IMR-90 (cell line): ENCODE measurements at regions not wholly inside any gene's neighbourhood (a gene's known extent, or its start where the extent isn't known, plus 50 kb on each side); places are given as distances from the start of the nearest gene placed in this dataset.

ENCODE experiments used
- ATAC-seq: fragments of 200-7000 bp; cut with Tn5 transposase; 2 replicates; pipeline ENCODE4 v1.9.1; 2020; ENCODE audit warnings: low read depth, mild to moderate bottlenecking, moderate library complexity
- BruUV-seq: library from RNA; stranded (reverse); fragments of 400-500 nt; replicated peaks from 2 replicates; lab custom pipeline; 2021; lab: Mats Ljungman, UMichigan
- CTCF ChIA-PET: fragments of 300-600 bp; formaldehyde crosslinking; extraction: SDS; loops from one replicate; lab custom pipeline; 2021; ENCODE audit warnings: antibody characterized with exemption; lab: Yijun Ruan, JAX
- POLR2A ChIA-PET: fragments of 300-600 bp; sonication (Branson Sonifier 250); formaldehyde crosslinking; loops from one replicate; lab custom pipeline; 2022; ENCODE audit warnings: antibody characterized with exemption; ENCODE audit not compliant: unreplicated experiment; lab: Charles Lee
- DNase-seq: peaks from one replicate; pipeline ENCODE4 v3.0.0; 2013
- H2AFZ ChIP-seq: replicated peaks from 2 replicates; pipeline ENCODE3; 2013; ENCODE audit warnings: low read length, mild to moderate bottlenecking; ENCODE audit not compliant: poor library complexity
- H2AK5ac ChIP-seq: 2 replicates; pipeline ENCODE4 v1.6.1; 2013; ENCODE audit warnings: low read depth, low read length, inconsistent platforms
- H2AK9ac ChIP-seq: replicated peaks from 2 replicates; pipeline ENCODE3; 2013; ENCODE audit warnings: mild to moderate bottlenecking, low read depth, low read length, moderate library complexity; ENCODE audit not compliant: poor library complexity
- H2BK120ac ChIP-seq: 2 replicates; pipeline ENCODE4 v1.6.1; 2013; ENCODE audit warnings: low read depth, low read length, inconsistent platforms
- H2BK15ac ChIP-seq: 3 replicates; pipeline ENCODE4 v1.6.1; 2013; ENCODE audit warnings: low read depth, low read length, inconsistent platforms
- H2BK20ac ChIP-seq: 2 replicates; pipeline ENCODE4 v1.6.1; 2013; ENCODE audit warnings: low read depth, mild to moderate bottlenecking, inconsistent platforms, low read length, moderate library complexity
- H2BK5ac ChIP-seq: 2 replicates; pipeline ENCODE4 v1.6.1; 2013; ENCODE audit warnings: mild to moderate bottlenecking, low read depth, low read length, inconsistent platforms; ENCODE audit not compliant: poor library complexity, severe bottlenecking
- H3K14ac ChIP-seq: replicated peaks from 2 replicates; pipeline ENCODE4 v1.6.1; 2013; ENCODE audit warnings: low read depth, low read length, inconsistent platforms
- H3K18ac ChIP-seq: 2 replicates; pipeline ENCODE4 v1.6.1; 2013; ENCODE audit warnings: low read depth, low read length, control low read depth
- H3K23ac ChIP-seq: 2 replicates; pipeline ENCODE4 v1.6.1; 2013; ENCODE audit warnings: low read depth, low read length, inconsistent platforms
- H3K27ac ChIP-seq: 2 replicates; pipeline ENCODE4 v1.5.1; 2013; ENCODE audit warnings: mild to moderate bottlenecking, control low read depth, low read length; ENCODE audit not compliant: insufficient read depth
- H3K27me3 ChIP-seq: 2 replicates; pipeline ENCODE4 v1.6.1; 2013; ENCODE audit warnings: low read length; ENCODE audit not compliant: control insufficient read depth, insufficient read depth
- H3K36me3 ChIP-seq: 2 replicates; pipeline ENCODE4 v1.6.1; 2013; ENCODE audit warnings: low read length, mixed read lengths; ENCODE audit not compliant: control insufficient read depth, insufficient read depth
- H3K4ac ChIP-seq: 2 replicates; pipeline ENCODE4 v1.6.1; 2013; ENCODE audit warnings: low read depth, low read length, inconsistent platforms
- H3K4me1 ChIP-seq: 2 replicates; pipeline ENCODE4 v1.6.1; 2013; ENCODE audit warnings: low read length, mixed read lengths; ENCODE audit not compliant: control insufficient read depth, insufficient read depth
- H3K4me2 ChIP-seq: 2 replicates; pipeline ENCODE4 v1.6.1; 2013; ENCODE audit warnings: low read depth, mild to moderate bottlenecking, control low read depth, low read length, moderate library complexity
- H3K4me3 ChIP-seq: 2 replicates; pipeline ENCODE4 v1.5.1; 2013; ENCODE audit warnings: low read depth, mild to moderate bottlenecking, control low read depth, low read length, moderate library complexity; ENCODE audit not compliant: insufficient read depth
- H3K56ac ChIP-seq: 2 replicates; pipeline ENCODE4 v1.6.1; 2013; ENCODE audit warnings: low read length, inconsistent platforms; ENCODE audit not compliant: insufficient read depth; ENCODE audit errors: extremely low read depth
- H3K79me1 ChIP-seq, 2 experiments: 2 replicates each; pipeline ENCODE4 v1.6.1; 2013; ENCODE audit warnings: low read length in 2 of 2, inconsistent platforms in 1 of 2, low read depth in 1 of 2
- H3K9ac ChIP-seq: 2 replicates; pipeline ENCODE4 v1.6.1; 2013; ENCODE audit warnings: low read depth, low read length, control low read depth
- H3K9me1 ChIP-seq: 2 replicates; pipeline ENCODE4 v1.6.1; 2013; ENCODE audit warnings: low read length, inconsistent platforms; ENCODE audit not compliant: insufficient read depth
- H3K9me3 ChIP-seq: 2 replicates; pipeline ENCODE4 v1.6.1; 2013; ENCODE audit warnings: low read length; ENCODE audit not compliant: control insufficient read depth, insufficient read depth
- H4K20me1 ChIP-seq: 2 replicates; pipeline ENCODE4 v1.6.1; 2013; ENCODE audit warnings: low read length, inconsistent platforms; ENCODE audit not compliant: insufficient read depth
- H4K5ac ChIP-seq: 2 replicates; pipeline ENCODE4 v1.6.1; 2013; ENCODE audit warnings: mild to moderate bottlenecking, low read depth, low read length, control low read depth
- H4K8ac ChIP-seq, 2 experiments: 2 replicates each; pipeline ENCODE4 v1.6.1; 2013; ENCODE audit warnings: low read depth in 2 of 2, low read length in 2 of 2, control low read depth in 1 of 2, inconsistent platforms in 1 of 2
- H4K91ac ChIP-seq: 2 replicates; pipeline ENCODE4 v1.6.1; 2013; ENCODE audit warnings: low read depth, low read length, inconsistent platforms; ENCODE audit not compliant: insufficient read depth
- CHD1 ChIP-seq: IDR thresholded peaks from 2 replicates; pipeline ENCODE4 v1.6.1; 2012; ENCODE audit warnings: low read depth, low read length, improper control_type of control experiment
- FOS ChIP-seq: fragments of 150-350 bp; IDR thresholded peaks from 2 replicates; pipeline ENCODE4 v1.6.1; 2016; ENCODE audit warnings: low read depth, low read length
- MAFK ChIP-seq: IDR thresholded peaks from 2 replicates; pipeline ENCODE4 v1.6.1; 2012; ENCODE audit warnings: low read depth, low read length, improper control_type of control experiment
- MAZ ChIP-seq: IDR thresholded peaks from 2 replicates; pipeline ENCODE4 v1.6.1; 2012; ENCODE audit warnings: low read depth, mild to moderate bottlenecking, low read length, improper control_type of control experiment, moderate library complexity, borderline replicate concordance
- MXI1 ChIP-seq: IDR thresholded peaks from 2 replicates; pipeline ENCODE4 v1.6.1; 2012; ENCODE audit warnings: low read depth, mild to moderate bottlenecking, low read length, moderate library complexity, borderline replicate concordance
- NFE2L2 ChIP-seq: fragments of 150-350 bp; IDR thresholded peaks from 2 replicates; pipeline ENCODE4 v1.6.1; 2016; ENCODE audit warnings: low read depth, mild to moderate bottlenecking, low read length
- RAD21 ChIP-seq: IDR thresholded peaks from 2 replicates; pipeline ENCODE4 v1.6.1; 2012; ENCODE audit warnings: low read length, improper control_type of control experiment
- RFX5 ChIP-seq: IDR thresholded peaks from 2 replicates; pipeline ENCODE4 v1.8.0; 2012; ENCODE audit warnings: low read depth, mild to moderate bottlenecking, low read length, moderate library complexity
- SMC3 ChIP-seq: fragments of 150-350 bp; IDR thresholded peaks from 2 replicates; pipeline ENCODE4 v1.6.1; 2016; ENCODE audit warnings: low read depth, mild to moderate bottlenecking, antibody characterized with exemption, low read length, moderate library complexity
- whole genome bisulfite sequencing, 2 experiments: methylation state at CpG; one replicate each; pipeline versions ENCODE4 v1.1.5 to v1.1.7; 2013; ENCODE audit warnings: missing lambda C conversion rate in 2 of 2; ENCODE audit not compliant: insufficient read length in 1 of 2; ENCODE audit errors: extremely low coverage in 2 of 2; 5-methylcytosine and 5-hydroxymethylcytosine counted together
- dilution Hi-C: fragments of 300-500 bp; cut with HindIII; formaldehyde crosslinking; loops from one replicate; pipeline ENCODE4 v1.14.3; 2018; ENCODE audit warnings: low sequenced_read_pairs; ENCODE audit not compliant: unreplicated experiment
- in situ Hi-C: fragments of 300-500 bp; cut with MboI; formaldehyde crosslinking; loops from 3 replicates; pipeline ENCODE4 v1.14.3; 2019; ENCODE audit warnings: low sequenced_read_pairs, inconsistent platforms, mixed read lengths
- intact Hi-C: fragments of 100-400 bp; cut with micrococcal nuclease; formaldehyde crosslinking; loops from 2 replicates; pipeline ENCODE4 v1.10.0; 2022

GRCh38 chr2:8590938-8591337 is 90.9 kb upstream of the ID2 start:
- no peak overlapping the region for H4K8ac ChIP-seq
- H3K56ac ChIP-seq = no peak overlapping the region
- TF ChIP-seq MAFK = no peak
- no peak for TF ChIP-seq RFX5
- no peak for TF ChIP-seq RAD21
- TF ChIP-seq MAZ = no peak
- no peak for TF ChIP-seq NFE2L2
- no peak for TF ChIP-seq FOS
- TF ChIP-seq SMC3 = no peak
- TF ChIP-seq CHD1 = no peak
- no peak for TF ChIP-seq MXI1
- no peak overlapping the region for H2BK20ac ChIP-seq
- H3K36me3 ChIP-seq = no peaks in the 10 kb centered on the region
- no peak overlapping the region for H3K4me3 ChIP-seq
- H2AK5ac ChIP-seq = no peak overlapping the region
- H2AK9ac ChIP-seq = no peak overlapping the region
- POLR2A ChIA-PET = no interaction called here
- H2BK5ac ChIP-seq = no peak overlapping the region
- WGBS, 2 experiments = 100% methylated on average over 2 of the region's 6 CpGs; no CpG with 5 or more reads in 1 of the 2 experiments
- intact Hi-C loops (no loop called here), in situ Hi-C loops (no loop called here), dilution Hi-C loops (no loop called here)
- no peak overlapping the region for H3K4ac ChIP-seq
- H3K9me3 ChIP-seq = no peaks in the 10 kb centered on the region
- DNase-seq = no peak
- no peak overlapping the region for H2AFZ ChIP-seq
- no peak overlapping the region for H4K91ac ChIP-seq
- H3K4me1 ChIP-seq = no peaks in the 10 kb centered on the region
- no peak overlapping the region for H3K23ac ChIP-seq
- 0 out of 2 replicates have a peak, but pooled peaks cover 2% of the 10 kb centered on the region for H3K9me1 ChIP-seq
- no peak overlapping the region for H4K5ac ChIP-seq
- H2BK15ac ChIP-seq = no peak overlapping the region
- H3K27me3 ChIP-seq = peaks cover 4% of the 10 kb centered on the region; the same call in 1 of the 2 replicates
- no peak overlapping the region for H3K9ac ChIP-seq
- no peak overlapping the region for H3K14ac ChIP-seq
- no peak overlapping the region for H3K4me2 ChIP-seq
- no peaks in the 10 kb centered on the region for H4K20me1 ChIP-seq
- no peak overlapping the region for H2BK120ac ChIP-seq
- no TSS peak for BruUV-seq
- no peak for ATAC-seq
- CTCF ChIA-PET = interaction anchor here (0.6 kb wide), 2 partner anchors 120 to 322 kb away, joined by 3 to 4 read pairs; no protein-coding TSS in a partner anchor
- no peak overlapping the region for H3K18ac ChIP-seq
- H3K79me1 ChIP-seq = no peaks in the 10 kb centered on the region
- no peak overlapping the region for H3K27ac ChIP-seq
